ENCODE measurements at regions not wholly inside any gene's neighbourhood (a gene's known extent, or its start where the extent isn't known, plus 50 kb on each side); places are given as distances from the start of the nearest gene placed in this dataset.

GRCh38 chr13:85544756-85545155, 254.5 kb downstream of the SLITRK6 start:
- BruUV-seq (replicated peaks): no TSS peak
- TF ChIP-seq EZH2 (IDR thresholded peaks at IDR 0.05; ENCODE audit: low read length, unreplicated experiment): no peak
- TF ChIP-seq EZH2phosphoT487 (IDR thresholded peaks at IDR 0.05; ENCODE audit: borderline replicate concordance, low read length): no peak
- TF ChIP-seq CTCF (conservative IDR thresholded peaks at IDR 0.05; ENCODE audit: low read depth, low read length): no peak
- Histone ChIP-seq H4K20me1 (ENCODE audit: low read length) (no peaks in the 10 kb centered on the region), H3K27me3 (ENCODE audit: low read length) (no peaks in the 10 kb centered on the region), H3K27ac (ENCODE audit: low read length) (no peak overlapping the region), H3K4me1 (ENCODE audit: insufficient read depth, low read length) (peaks cover 7% of the 10 kb centered on the region; the same call in 1 of the 2 replicates), H3K36me3 (ENCODE audit: low read depth, low read length) (no peaks in the 10 kb centered on the region), H3K9ac (ENCODE audit: low read length) (no peak overlapping the region), H3K79me2 (ENCODE audit: low read length) (no peaks in the 10 kb centered on the region), H3K4me2 (ENCODE audit: low read length) (no peak overlapping the region), H2AFZ (ENCODE audit: low read length) (no peak overlapping the region), H3K9me3 (ENCODE audit: low read length) (peaks cover 7% of the 10 kb centered on the region; the same call in 1 of the 2 replicates), H3F3A (ENCODE audit: low read length, unreplicated experiment) (no peaks in the 10 kb centered on the region), H3K9me2 (replicated peaks; ENCODE audit: low read length) (no peaks in the 10 kb centered on the region), H3K4me3 (ENCODE audit: low read length) (no peak overlapping the region)
- intact Hi-C loops (cut with micrococcal nuclease): no loop called here
- no peak for DNase-seq
- no peak for ATAC-seq
- ChIA-PET CTCF (no interaction called here), POLR2A (ENCODE audit: unreplicated experiment) (no interaction called here)

- H2AFZ ChIP-seq (ENCODE audit: low read length): peak overlapping the region; percentile 29; the same call in 1 of the 2 replicates
Observed at GRCh38 chr13:85543144-85543543, 256.1 kb downstream of the SLITRK6 start.

More at GRCh38 chr13:85543144-85543543, 256.1 kb downstream of the SLITRK6 start:
- ChIA-PET POLR2A (ENCODE audit: unreplicated experiment) (no interaction called here), CTCF (no interaction called here)
- Histone ChIP-seq H3K27ac (ENCODE audit: low read length) (no peak overlapping the region), H3K79me2 (ENCODE audit: low read length) (no peaks in the 10 kb centered on the region), H3K9me2 (replicated peaks; ENCODE audit: low read length) (no peaks in the 10 kb centered on the region), H3K27me3 (ENCODE audit: low read length) (no peaks in the 10 kb centered on the region), H3K4me2 (ENCODE audit: low read length) (0 out of 2 replicates have a peak overlapping the region, but pooled peaks have one; percentile 14), H4K20me1 (ENCODE audit: low read length) (no peaks in the 10 kb centered on the region), H3K4me1 (ENCODE audit: insufficient read depth, low read length) (peaks cover 7% of the 10 kb centered on the region; the same call in 1 of the 2 replicates), H3K36me3 (ENCODE audit: low read depth, low read length) (no peaks in the 10 kb centered on the region), H3K9me3 (ENCODE audit: low read length) (no peaks in the 10 kb centered on the region), H3K9ac (ENCODE audit: low read length) (no peak overlapping the region), H3F3A (ENCODE audit: low read length, unreplicated experiment) (no peaks in the 10 kb centered on the region), H3K4me3 (ENCODE audit: low read length) (no peak overlapping the region)
- no peak for TF ChIP-seq CTCF (conservative IDR thresholded peaks at IDR 0.05; ENCODE audit: low read depth, low read length)
- no peak for TF ChIP-seq EZH2phosphoT487 (IDR thresholded peaks at IDR 0.05; ENCODE audit: borderline replicate concordance, low read length)
- TF ChIP-seq EZH2 (IDR thresholded peaks at IDR 0.05; ENCODE audit: low read length, unreplicated experiment): no peak
- no TSS peak for BruUV-seq (replicated peaks)
- peak; percentile 73 for DNase-seq
- intact Hi-C loops (cut with micrococcal nuclease): no loop called here
- peak; percentile 40; the same call in 1 of the 2 replicates for ATAC-seq
